ENCODE measurements at regions not wholly inside any gene's neighbourhood (a gene's known extent, or its start where the extent isn't known, plus 50 kb on each side); places are given as distances from the start of the nearest gene placed in this dataset.

GRCh38 chr3:76961284-76961683 is 78.6 kb upstream of the ROBO2 start:
- intact Hi-C loops (cut with DNase I; ENCODE audit: low total_unique reads) (no loop called here), in situ Hi-C loops (cut with MboI; ENCODE audit: low sequenced_read_pairs in 4 of 4) (no loop called here)
- Histone ChIP-seq H3K27me3 (no peaks in the 10 kb centered on the region), H3K4me3 (no peak overlapping the region), H3K4me1 (no peaks in the 10 kb centered on the region), H3K36me3 (no peaks in the 10 kb centered on the region), H3K27ac (no peak overlapping the region), H3K9me3 (no peaks in the 10 kb centered on the region)
- DNase-seq (no peak), ATAC-seq (no peak)
- no peak for TF ChIP-seq POLR2A (IDR thresholded peaks at IDR 0.05)
- TF ChIP-seq, protein P1, sequence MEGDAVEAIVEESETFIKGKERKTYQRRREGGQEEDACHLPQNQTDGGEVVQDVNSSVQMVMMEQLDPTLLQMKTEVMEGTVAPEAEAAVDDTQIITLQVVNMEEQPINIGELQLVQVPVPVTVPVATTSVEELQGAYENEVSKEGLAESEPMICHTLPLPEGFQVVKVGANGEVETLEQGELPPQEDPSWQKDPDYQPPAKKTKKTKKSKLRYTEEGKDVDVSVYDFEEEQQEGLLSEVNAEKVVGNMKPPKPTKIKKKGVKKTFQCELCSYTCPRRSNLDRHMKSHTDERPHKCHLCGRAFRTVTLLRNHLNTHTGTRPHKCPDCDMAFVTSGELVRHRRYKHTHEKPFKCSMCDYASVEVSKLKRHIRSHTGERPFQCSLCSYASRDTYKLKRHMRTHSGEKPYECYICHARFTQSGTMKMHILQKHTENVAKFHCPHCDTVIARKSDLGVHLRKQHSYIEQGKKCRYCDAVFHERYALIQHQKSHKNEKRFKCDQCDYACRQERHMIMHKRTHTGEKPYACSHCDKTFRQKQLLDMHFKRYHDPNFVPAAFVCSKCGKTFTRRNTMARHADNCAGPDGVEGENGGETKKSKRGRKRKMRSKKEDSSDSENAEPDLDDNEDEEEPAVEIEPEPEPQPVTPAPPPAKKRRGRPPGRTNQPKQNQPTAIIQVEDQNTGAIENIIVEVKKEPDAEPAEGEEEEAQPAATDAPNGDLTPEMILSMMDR (IDR thresholded peaks at IDR 0.05 in 4 of 5, conservative IDR thresholded peaks at IDR 0.05 in 1 of 5), result no peak

DNA sequence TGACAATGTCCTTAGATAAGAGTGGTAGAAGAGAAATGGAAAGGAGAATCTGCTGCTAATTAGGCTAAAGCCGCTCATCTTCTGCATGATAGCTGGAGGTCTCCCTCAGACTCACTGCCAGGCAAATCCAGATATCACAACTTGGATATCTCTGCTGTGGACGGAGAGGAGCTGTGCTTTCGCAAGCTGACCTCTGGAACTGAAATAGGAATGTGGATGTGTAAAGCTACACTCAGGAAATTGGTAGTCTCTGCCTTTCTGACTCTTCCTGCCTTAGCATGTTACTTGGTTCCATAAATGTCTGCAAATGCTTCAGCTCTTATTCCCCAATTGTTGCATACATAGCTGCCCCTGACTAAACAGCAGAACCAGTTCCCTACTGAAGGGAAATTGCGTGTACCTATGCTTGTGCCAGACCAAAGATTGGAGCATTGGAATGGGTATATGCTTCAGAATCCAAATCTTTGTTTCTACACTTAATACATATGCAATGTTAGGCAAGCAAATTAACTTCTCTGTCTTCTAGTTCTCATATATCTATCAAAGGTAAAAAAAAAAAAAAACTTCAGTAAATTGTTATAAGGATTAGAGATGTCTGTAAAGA is 74.7 kb upstream of the ROBO2 start:
- TF ChIP-seq, protein P1 (IDR thresholded peaks at IDR 0.05 in 4 of 5, conservative IDR thresholded peaks at IDR 0.05 in 1 of 5), result no peak
- TF ChIP-seq POLR2A (IDR thresholded peaks at IDR 0.05), result no peak
- in situ Hi-C loops (cut with MboI; ENCODE audit: low sequenced_read_pairs in 4 of 4), result no loop called here
- no peaks in the 10 kb centered on the region for H3K9me3 ChIP-seq
- H3K27ac ChIP-seq, result no peak overlapping the region
- intact Hi-C loops (cut with DNase I; ENCODE audit: low total_unique reads), result no loop called here
- DNase-seq, result no peak
- ATAC-seq, result no peak
- H3K4me1 ChIP-seq, result no peaks in the 10 kb centered on the region
- no peaks in the 10 kb centered on the region for H3K36me3 ChIP-seq
- H3K27me3 ChIP-seq, result no peaks in the 10 kb centered on the region
- no peak overlapping the region for H3K4me3 ChIP-seq

DNA sequence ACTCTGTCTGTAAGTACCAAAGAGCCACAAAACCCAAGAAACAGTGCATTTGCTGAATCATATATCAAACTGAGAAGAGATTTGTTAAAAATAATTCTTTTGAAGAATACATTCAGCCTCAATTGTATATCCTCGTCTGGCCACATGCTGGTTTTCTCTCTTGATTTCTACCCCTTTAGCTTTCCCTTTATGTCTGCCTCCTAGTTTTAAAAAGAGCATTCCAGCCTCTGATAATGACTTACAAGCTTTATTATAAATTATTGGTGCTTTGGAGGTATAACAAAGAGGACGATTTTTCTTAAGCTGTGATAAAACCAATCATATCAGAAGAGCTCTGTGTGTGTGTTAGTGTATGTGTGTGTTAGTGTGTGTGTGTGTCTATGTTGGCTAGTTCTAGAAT is 70.4 kb upstream of the ROBO2 start:
- intact Hi-C loops (cut with DNase I; ENCODE audit: low total_unique reads), result no loop called here
- Histone ChIP-seq H3K36me3 (no peaks in the 10 kb centered on the region), H3K4me1 (no peaks in the 10 kb centered on the region), H3K27ac (no peak overlapping the region), H3K9me3 (no peaks in the 10 kb centered on the region), H3K4me3 (no peak overlapping the region), H3K27me3 (no peaks in the 10 kb centered on the region)
- no peak for DNase-seq
- ATAC-seq, result no peak
- no peak for TF ChIP-seq POLR2A (IDR thresholded peaks at IDR 0.05)
- TF ChIP-seq, protein P1 (IDR thresholded peaks at IDR 0.05 in 4 of 5, conservative IDR thresholded peaks at IDR 0.05 in 1 of 5), result no peak
- in situ Hi-C loops (cut with MboI; ENCODE audit: low sequenced_read_pairs in 4 of 4), result no loop called here

DNA sequence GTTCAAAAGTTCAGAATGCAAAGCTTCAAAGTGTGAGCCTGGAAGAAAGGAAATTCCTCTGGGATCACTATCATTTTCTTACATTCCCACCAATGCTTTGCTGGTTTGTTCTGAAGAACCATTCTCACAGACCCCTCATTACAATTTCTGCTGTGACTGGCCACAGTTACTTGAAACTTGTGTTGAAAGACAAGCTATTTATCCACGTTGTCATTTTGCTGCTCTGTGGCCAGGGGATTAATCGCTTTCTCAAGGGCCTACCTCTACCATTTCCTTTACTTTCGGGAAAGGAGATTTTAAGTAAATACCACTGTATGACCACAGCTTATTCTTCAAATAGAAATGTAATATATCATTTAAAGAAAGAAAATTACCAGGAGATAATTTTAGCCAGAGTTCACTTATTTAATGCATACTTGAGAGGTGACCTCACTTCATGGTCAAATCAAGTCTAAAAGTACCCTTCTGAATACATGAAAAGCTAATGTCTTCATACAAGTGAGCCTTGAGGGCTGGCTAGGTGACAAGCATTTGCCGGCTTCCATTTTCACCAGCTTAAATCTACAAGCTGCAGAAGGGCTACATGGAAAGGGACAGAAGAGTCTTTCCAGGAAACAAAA is 69.8 kb upstream of the ROBO2 start:
- TF ChIP-seq, protein P1 (IDR thresholded peaks at IDR 0.05 in 4 of 5, conservative IDR thresholded peaks at IDR 0.05 in 1 of 5), result no peak
- no peak for TF ChIP-seq POLR2A (IDR thresholded peaks at IDR 0.05)
- in situ Hi-C loops (cut with MboI; ENCODE audit: low sequenced_read_pairs in 4 of 4), result no loop called here
- H3K4me1 ChIP-seq, result no peaks in the 10 kb centered on the region

More for the DNA sequence above, 69.8 kb upstream of the ROBO2 start:
- Histone ChIP-seq H3K36me3 (no peaks in the 10 kb centered on the region), H3K9me3 (no peaks in the 10 kb centered on the region), H3K4me3 (no peak overlapping the region), H3K27me3 (no peaks in the 10 kb centered on the region), H3K27ac (no peak overlapping the region)
- no peak for ATAC-seq
- DNase-seq, result no peak
- intact Hi-C loops (cut with DNase I; ENCODE audit: low total_unique reads), result no loop called here
